GM19438 (cell line): ENCODE measurements at regions not wholly inside any gene's neighbourhood (a gene's known extent, or its start where the extent isn't known, plus 50 kb on each side); places are given as distances from the start of the nearest gene placed in this dataset.

Experiments used
- ATAC-seq: cut with Tn5 transposase; IDR thresholded peaks from one replicate; pipeline ENCODE4 v1.9.1; 2021; ENCODE audit warnings: low read depth; ENCODE audit not compliant: unreplicated experiment

DNA sequence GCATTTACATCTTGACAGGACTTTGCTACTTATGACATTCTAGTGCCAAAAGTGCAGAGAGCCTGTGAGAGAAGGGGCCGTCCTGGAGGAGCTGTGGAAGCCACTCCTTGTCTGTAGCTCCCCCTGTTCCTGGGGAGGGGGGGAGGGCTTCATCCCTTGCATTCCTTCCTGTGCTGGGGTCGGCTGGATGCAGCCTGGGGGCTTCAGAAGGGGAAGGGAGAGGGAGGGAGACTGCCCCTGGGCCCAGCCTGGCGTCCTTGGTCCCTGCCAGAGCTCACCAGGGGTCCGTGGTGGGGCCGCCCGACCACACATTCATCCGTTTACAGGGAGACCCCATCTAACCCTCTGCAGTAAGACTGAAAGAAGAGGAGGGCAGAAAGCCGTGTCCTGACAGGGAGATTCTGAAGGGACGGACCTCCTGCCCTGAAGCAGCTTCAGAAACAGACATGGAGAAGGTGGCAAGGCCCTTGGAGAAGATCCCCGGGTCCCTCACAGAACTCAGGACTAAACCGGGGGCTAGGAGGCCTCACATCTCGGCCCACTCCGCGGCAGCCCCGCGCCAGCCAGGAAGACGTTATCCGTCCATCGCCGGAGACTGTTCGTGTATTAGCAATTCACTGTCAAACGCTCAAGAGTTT is 258.3 kb upstream of the SALL3 start:
- ATAC-seq, result no peak

- ATAC-seq, result no peak
Observed at GRCh38 chr18:78721981-78722380, 257.6 kb upstream of the SALL3 start.

- no peak for ATAC-seq
Observed at GRCh38 chr18:78722386-78722785, 257.2 kb upstream of the SALL3 start.

DNA sequence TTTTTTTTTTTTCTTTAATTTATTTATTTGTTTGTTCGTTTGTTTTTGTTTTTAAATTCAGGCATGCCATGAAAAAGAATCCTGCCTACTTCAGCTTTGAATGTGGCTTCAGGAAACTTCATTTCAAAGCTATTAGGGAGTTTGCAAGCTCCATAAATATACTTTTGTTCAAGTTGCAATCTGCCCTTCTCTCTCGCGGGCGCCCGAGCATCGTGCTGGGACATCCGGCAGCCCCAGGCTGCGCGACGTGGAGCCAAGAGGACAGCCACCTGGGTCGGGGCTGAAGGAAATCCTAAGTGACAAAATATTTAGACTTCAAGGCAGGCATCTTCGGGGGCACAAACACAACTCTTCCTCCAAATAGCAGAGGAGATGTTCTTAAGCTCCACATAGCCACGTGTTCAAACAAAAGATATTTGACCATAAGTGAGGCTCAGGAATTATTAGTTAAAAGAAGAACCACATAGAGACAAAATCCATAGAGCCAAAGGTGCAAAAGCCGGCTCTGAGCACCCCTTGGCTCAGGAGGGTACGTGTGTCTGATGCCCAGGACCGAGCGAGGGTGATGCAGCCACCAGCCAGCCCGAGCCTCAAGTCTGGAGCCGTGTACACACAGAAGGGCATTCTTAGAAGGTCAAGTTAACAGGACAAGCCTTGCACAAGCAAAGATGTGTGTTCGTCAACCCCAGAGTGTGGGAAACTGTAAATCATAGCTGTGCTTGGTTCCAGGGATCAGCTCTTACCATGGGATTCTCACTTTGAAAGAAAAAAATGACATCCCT is 256.5 kb upstream of the SALL3 start:
- no peak for ATAC-seq

DNA sequence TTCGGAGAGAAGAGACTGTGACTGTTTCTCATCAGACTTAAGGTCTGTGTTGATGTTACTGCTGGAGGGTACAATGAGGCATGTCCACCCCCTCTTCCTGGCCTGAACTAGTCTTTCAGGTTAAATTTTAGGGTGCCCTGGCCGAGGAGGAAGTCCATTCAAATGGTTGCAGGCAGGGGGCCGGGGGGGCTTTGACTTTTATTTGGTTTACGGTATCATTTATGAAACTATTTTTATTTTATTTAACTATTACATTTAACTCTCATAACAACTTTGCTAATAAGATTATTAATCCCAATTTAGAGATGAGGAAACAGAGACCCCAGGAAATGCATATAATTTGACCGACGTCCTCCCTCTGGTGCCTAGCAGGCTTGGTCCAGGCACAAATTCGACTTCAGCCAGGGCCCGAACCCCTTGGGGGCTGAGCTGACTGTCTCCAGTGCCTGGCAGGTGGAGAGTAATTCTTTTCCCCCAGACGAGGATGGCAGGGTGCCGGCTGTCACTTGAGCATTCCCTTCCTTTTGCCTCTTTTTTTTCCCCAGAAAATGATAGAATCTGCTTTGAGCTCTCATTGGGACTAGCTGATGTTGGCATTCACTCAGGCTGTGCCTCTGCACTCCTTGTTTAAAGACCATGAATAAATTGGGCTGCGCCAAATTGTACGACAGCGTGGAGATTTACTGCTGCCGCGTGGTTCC is 255.3 kb upstream of the SALL3 start:
- no peak for ATAC-seq

GRCh38 chr18:78725426-78725825 is 254.2 kb upstream of the SALL3 start:
- ATAC-seq, result no peak

- ATAC-seq, result no peak
Observed at GRCh38 chr18:78726326-78727056, 253.1 kb upstream of the SALL3 start.

DNA sequence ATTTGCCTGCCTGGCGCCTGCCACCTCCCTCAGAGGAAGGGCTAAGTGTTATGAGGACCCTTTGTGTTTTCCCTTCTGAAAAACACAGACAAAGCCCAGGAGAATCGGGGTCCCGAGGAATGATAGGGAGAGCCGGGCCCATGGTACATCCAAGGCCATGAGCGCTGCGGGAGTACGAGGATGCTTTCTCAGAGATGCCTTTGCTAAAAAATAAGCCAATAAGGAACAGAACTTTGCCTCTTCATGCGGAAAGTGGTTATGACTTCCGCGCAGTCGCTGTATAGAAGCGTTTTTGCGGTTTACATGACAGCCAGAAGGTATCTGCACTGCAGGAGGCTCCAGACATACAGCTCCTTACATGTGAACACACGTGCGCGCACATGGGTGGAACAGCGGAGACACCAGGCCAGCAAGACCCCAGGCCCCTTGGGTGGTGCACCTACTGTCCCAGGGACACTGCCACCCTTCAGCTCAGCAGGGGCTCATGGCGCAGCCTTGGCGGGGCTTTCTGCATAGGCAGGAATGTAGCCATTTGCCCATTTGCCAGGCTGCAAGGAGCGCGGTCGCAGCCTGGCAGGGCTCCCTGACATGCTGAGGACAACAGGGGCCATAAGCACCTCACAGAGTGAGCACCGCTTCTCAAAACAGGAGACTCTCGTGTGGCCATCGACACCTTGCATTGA is 252.4 kb upstream of the SALL3 start:
- ATAC-seq, result no peak

- ATAC-seq, result no peak
Observed at GRCh38 chr18:78727877-78728783, 251.5 kb upstream of the SALL3 start.

GRCh38 chr18:78728784-78729467 is 250.7 kb upstream of the SALL3 start:
- no peak for ATAC-seq

- ATAC-seq, result no peak
Observed at GRCh38 chr18:78730546-78730945, 249.1 kb upstream of the SALL3 start.

GRCh38 chr18:78731016-78731397 is 248.6 kb upstream of the SALL3 start:
- no peak for ATAC-seq

DNA sequence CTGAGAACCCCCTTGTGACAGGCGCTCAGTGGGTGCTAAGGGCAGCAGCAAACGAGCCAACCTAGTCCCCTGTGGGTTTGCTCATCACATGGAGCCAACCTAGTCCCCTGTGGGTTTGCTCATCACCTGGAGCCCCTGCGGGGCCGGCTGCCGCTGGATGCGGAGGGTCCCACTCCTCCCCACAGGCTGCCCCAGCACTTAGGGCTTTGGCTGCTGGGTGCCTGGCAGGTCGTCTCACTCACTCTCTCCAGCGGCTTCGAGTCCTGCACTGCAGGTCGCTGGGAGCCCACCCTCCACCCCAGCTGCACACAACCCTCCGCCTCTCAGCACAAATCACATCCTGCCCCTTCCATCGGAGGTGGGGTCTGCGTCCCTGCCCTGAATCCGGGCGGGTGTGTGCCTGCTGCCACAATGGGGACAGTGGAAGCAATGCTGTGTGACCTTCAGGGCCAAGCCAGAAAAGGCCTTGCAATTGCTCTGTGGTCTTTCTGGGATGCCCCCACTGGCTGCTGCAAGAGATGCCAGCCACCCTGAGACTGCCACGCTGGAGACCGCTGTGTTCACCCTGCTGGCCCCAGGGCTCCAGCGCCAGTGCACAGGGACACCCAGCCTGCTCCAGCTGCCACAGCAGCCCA is 248.1 kb upstream of the SALL3 start:
- no peak for ATAC-seq

GRCh38 chr18:78732273-78733210 is 247.1 kb upstream of the SALL3 start:
- ATAC-seq, result no peak

- ATAC-seq, result no peak
Observed at GRCh38 chr18:78733762-78734613, 245.6 kb upstream of the SALL3 start.

DNA sequence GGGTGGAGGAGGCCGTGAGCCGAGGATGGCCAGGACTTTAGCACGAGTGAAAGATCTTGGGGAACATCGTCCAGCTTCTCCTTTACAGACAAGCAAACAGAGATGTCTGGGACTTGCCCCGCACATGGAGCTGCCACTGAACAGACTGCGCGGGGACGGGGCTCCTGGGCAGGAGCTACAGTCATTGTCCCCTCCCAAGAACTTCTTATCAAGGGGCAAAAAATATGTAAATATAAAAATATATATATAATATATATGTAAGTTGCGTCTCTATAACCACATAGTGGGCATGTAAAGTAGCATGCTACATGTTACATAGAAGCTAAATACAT is 245.0 kb upstream of the SALL3 start:
- no peak for ATAC-seq
